H9 (cell line): ENCODE measurements at regions not wholly inside any gene's neighbourhood (a gene's known extent, or its start where the extent isn't known, plus 50 kb on each side); places are given as distances from the start of the nearest gene placed in this dataset.

ENCODE experiments used
- DNase-seq: peaks from one replicate; pipeline ENCODE4 v3.0.0-alpha.2; 2017
- H2AFZ ChIP-seq: one replicate; pipeline ENCODE4 v1.6.1; 2013; ENCODE audit warnings: mild to moderate bottlenecking, low read length, control low read depth, moderate library complexity
- H2AK5ac ChIP-seq: 2 replicates; pipeline ENCODE4 v1.6.1; 2013; ENCODE audit warnings: low read length, control low read depth, mixed read lengths; ENCODE audit not compliant: insufficient read length
- H2BK120ac ChIP-seq: one replicate; pipeline ENCODE4 v1.6.1; 2013; ENCODE audit warnings: low read depth, mild to moderate bottlenecking, low read length, control low read depth, inconsistent platforms; ENCODE audit not compliant: poor library complexity, severe bottlenecking
- H2BK12ac ChIP-seq: 2 replicates; pipeline ENCODE4 v1.6.1; 2013; ENCODE audit warnings: low read length, control low read depth, mixed read lengths, low read depth; ENCODE audit not compliant: insufficient read length
- H2BK15ac ChIP-seq: 2 replicates; pipeline ENCODE4 v1.6.1; 2013; ENCODE audit warnings: low read depth, low read length, control low read depth
- H2BK20ac ChIP-seq: one replicate; pipeline ENCODE4 v1.6.1; 2013; ENCODE audit warnings: low read depth, mild to moderate bottlenecking, low read length, control low read depth, inconsistent platforms; ENCODE audit not compliant: poor library complexity, severe bottlenecking
- H2BK5ac ChIP-seq: 2 replicates; pipeline ENCODE4 v1.6.1; 2013; ENCODE audit warnings: low read length, control low read depth, mixed read lengths; ENCODE audit not compliant: insufficient read length
- H3K14ac ChIP-seq: 2 replicates; pipeline ENCODE4 v1.6.1; 2013; ENCODE audit warnings: low read length, control low read depth; ENCODE audit not compliant: insufficient read depth
- H3K18ac ChIP-seq: 2 replicates; pipeline ENCODE4 v1.6.1; 2013; ENCODE audit warnings: low read depth, mild to moderate bottlenecking, mixed read lengths, low read length, control low read depth; ENCODE audit not compliant: insufficient read length
- H3K23ac ChIP-seq: 2 replicates; pipeline ENCODE4 v1.6.1; 2013; ENCODE audit warnings: low read length, control low read depth, mixed read lengths, low read depth; ENCODE audit not compliant: insufficient read length
- H3K23me2 ChIP-seq: 2 replicates; pipeline ENCODE4 v1.6.1; 2013; ENCODE audit warnings: low read depth, mild to moderate bottlenecking, mixed read lengths, low read length, control low read depth; ENCODE audit not compliant: insufficient read length, poor library complexity, severe bottlenecking
- H3K27ac ChIP-seq: 2 replicates; pipeline ENCODE4 v1.5.1; 2013; ENCODE audit warnings: low read length, control low read depth, mixed read lengths, low read depth; ENCODE audit not compliant: insufficient read length
- H3K27me3 ChIP-seq: 2 replicates; pipeline ENCODE4 v1.6.1; 2013; ENCODE audit warnings: low read length, control low read depth, inconsistent platforms; ENCODE audit not compliant: insufficient read depth
- H3K4ac ChIP-seq: 2 replicates; pipeline ENCODE4 v1.6.1; 2013; ENCODE audit warnings: low read depth, mild to moderate bottlenecking, control low read depth, inconsistent platforms, low read length, moderate library complexity
- H3K4me1 ChIP-seq: 2 replicates; pipeline ENCODE4 v1.6.1; 2013; ENCODE audit warnings: low read length, control low read depth, inconsistent platforms; ENCODE audit not compliant: insufficient read depth
- H3K4me2 ChIP-seq: 2 replicates; pipeline ENCODE4 v1.6.1; 2013; ENCODE audit warnings: low read length, control low read depth, mixed read lengths; ENCODE audit not compliant: insufficient read length, insufficient read depth
- H3K56ac ChIP-seq: 2 replicates; pipeline ENCODE4 v1.6.1; 2013; ENCODE audit warnings: low read depth, mild to moderate bottlenecking, mixed read lengths, low read length, control low read depth; ENCODE audit not compliant: insufficient read length
- H3K79me1 ChIP-seq: 2 replicates; pipeline ENCODE4 v1.6.1; 2013; ENCODE audit warnings: low read depth, mild to moderate bottlenecking, moderate library complexity, low read length, control low read depth, inconsistent platforms; ENCODE audit not compliant: insufficient read depth, poor library complexity, severe bottlenecking
- H3K79me2 ChIP-seq: 2 replicates; pipeline ENCODE4 v1.6.1; 2013; ENCODE audit warnings: low read length, control low read depth, inconsistent platforms; ENCODE audit not compliant: insufficient read depth
- H3K9ac ChIP-seq: 2 replicates; pipeline ENCODE4 v1.6.1; 2013; ENCODE audit warnings: low read length, control low read depth, mixed read lengths; ENCODE audit not compliant: insufficient read length; ENCODE audit errors: extremely low read depth
- H3K9me3 ChIP-seq: one replicate; pipeline ENCODE4 v1.6.1; 2013; ENCODE audit warnings: low read depth, low read length, inconsistent platforms; ENCODE audit not compliant: control insufficient read depth
- H3T11ph ChIP-seq: one replicate; pipeline ENCODE4 v1.6.1; 2013; ENCODE audit warnings: mild to moderate bottlenecking, low read length, control low read depth, inconsistent platforms
- H4K20me1 ChIP-seq: one replicate; pipeline ENCODE4 v1.6.1; 2013; ENCODE audit not compliant: control insufficient read depth, insufficient read length, insufficient read depth
- H4K5ac ChIP-seq: 2 replicates; pipeline ENCODE4 v1.6.1; 2013; ENCODE audit warnings: low read depth, mild to moderate bottlenecking, mixed read lengths, low read length, control low read depth; ENCODE audit not compliant: insufficient read length
- H4K8ac ChIP-seq: replicated peaks from 2 replicates; pipeline ENCODE4 v1.6.1; 2013; ENCODE audit warnings: low read length, control low read depth, mixed read lengths, low read depth; ENCODE audit not compliant: insufficient read length
- H4K91ac ChIP-seq: 2 replicates; pipeline ENCODE4 v1.6.1; 2013; ENCODE audit warnings: low read depth, mild to moderate bottlenecking, moderate library complexity, mixed read lengths, low read length, control low read depth; ENCODE audit not compliant: insufficient read length
- H3K27ac Mint-ChIP-seq, 3 experiments: 2 replicates in 2 of 3; 3 replicates in 1 of 3; pipeline ENCODE4 v1.8.0; 2020 to 2021; ENCODE audit warnings: mixed read lengths in 3 of 3, mild to moderate bottlenecking in 1 of 3, moderate library complexity in 1 of 3
- H3K27me3 Mint-ChIP-seq: 2 replicates; pipeline ENCODE4 v1.8.0; 2021; ENCODE audit warnings: low read depth, mild to moderate bottlenecking, moderate library complexity, mixed read lengths
- H3K36me3 Mint-ChIP-seq, 3 experiments: 2 replicates in 2 of 3; 3 replicates in 1 of 3; pipeline ENCODE4 v1.8.0; 2020 to 2021; ENCODE audit warnings: low read depth in 3 of 3, mixed read lengths in 3 of 3; ENCODE audit not compliant: insufficient read depth in 1 of 3
- H3K4me1 Mint-ChIP-seq, 2 experiments: 2 replicates each; pipeline ENCODE4 v1.8.0; 2020; ENCODE audit warnings: mixed read lengths in 2 of 2
- H3K4me3 Mint-ChIP-seq, 2 experiments: 2 replicates in 1 of 2; 3 replicates in 1 of 2; pipeline ENCODE4 v1.8.0; 2020 to 2021; ENCODE audit warnings: mild to moderate bottlenecking in 2 of 2, mixed read lengths in 2 of 2, moderate library complexity in 1 of 2
- H3K9me3 Mint-ChIP-seq, 2 experiments: 2 replicates in 1 of 2; 3 replicates in 1 of 2; pipeline ENCODE4 v1.8.0; 2020; ENCODE audit warnings: mild to moderate bottlenecking in 2 of 2, mixed read lengths in 2 of 2, moderate library complexity in 1 of 2
- WGBS: extraction: QIAGEN DNeasy Blood & Tissue Kit; methylation state at CpG from one replicate; pipeline ENCODE4 v1.1.7; 2013; ENCODE audit warnings: missing lambda C conversion rate, low lambda C conversion rate, mixed read lengths; ENCODE audit not compliant: insufficient read length; ENCODE audit errors: extremely low coverage; 5-methylcytosine and 5-hydroxymethylcytosine counted together
- TF ChIP-seq, protein P1 (sequence below): fragments of 200-600 bp; sonication (generic); conservative IDR thresholded peaks from 3 replicates; pipeline ENCODE4 v1.8.0; 2021; ENCODE audit warnings: antibody characterized with exemption, mild to moderate bottlenecking

DNA sequence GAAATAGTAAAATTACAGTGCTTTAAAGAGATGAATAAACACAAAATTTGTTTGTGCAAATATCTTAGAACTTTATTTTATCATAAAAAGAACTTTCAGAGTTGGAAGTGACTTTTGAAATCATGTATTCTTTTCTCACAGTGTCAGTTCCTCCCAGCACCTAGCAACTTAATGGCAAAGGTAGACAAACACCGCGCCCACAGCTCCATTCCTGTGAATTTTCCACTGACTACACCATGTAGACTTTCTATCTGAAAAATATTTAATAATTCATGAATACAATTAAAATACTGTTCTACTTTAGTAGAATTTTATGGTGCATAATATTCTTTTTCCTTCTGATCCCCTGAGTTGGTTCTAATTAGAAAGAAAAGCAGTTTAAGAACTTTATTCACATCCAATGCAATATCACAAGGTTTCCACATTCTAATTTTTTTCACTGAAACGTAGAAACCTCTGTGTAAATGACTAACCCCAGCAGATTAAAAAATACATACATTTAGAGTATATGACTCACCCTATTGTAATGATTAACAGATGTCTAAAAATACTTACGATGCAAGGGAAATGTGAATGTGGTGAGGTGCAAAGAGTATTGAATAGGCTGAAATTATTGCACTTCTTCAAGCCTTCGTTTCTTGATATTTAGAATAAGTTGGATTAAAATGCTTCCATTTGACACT, 218.2 kb upstream of the CCDC179 start:
- Histone ChIP-seq H3T11ph (no peak overlapping the region), H3K27me3 (no peaks in the 10 kb centered on the region), H3K79me2 (no peaks in the 10 kb centered on the region), H2BK5ac (no peak overlapping the region), H3K79me1 (no peaks in the 10 kb centered on the region), H3K14ac (no peak overlapping the region), H3K27ac (no peak overlapping the region), H3K4ac (no peak overlapping the region), H3K23me2 (no peaks in the 10 kb centered on the region), H3K4me1 (no peaks in the 10 kb centered on the region), H2BK15ac (no peak overlapping the region), H3K23ac (no peak overlapping the region), H4K20me1 (no peaks in the 10 kb centered on the region), H2BK20ac (no peak overlapping the region), H4K91ac (no peak overlapping the region), H3K9ac (no peak overlapping the region), H2AK5ac (no peak overlapping the region), H3K4me2 (no peak overlapping the region), H2BK12ac (no peak overlapping the region), H4K5ac (no peak overlapping the region), H3K56ac (no peak overlapping the region), H4K8ac (no peak overlapping the region), H2BK120ac (no peak overlapping the region), H2AFZ (no peak overlapping the region), H3K9me3 (no peaks in the 10 kb centered on the region), H3K18ac (no peak overlapping the region)
- no peaks in the 10 kb centered on the region for H3K27me3 Mint-ChIP-seq
- H3K27ac Mint-ChIP-seq: no peak overlapping the region
- TF ChIP-seq, protein P1, sequence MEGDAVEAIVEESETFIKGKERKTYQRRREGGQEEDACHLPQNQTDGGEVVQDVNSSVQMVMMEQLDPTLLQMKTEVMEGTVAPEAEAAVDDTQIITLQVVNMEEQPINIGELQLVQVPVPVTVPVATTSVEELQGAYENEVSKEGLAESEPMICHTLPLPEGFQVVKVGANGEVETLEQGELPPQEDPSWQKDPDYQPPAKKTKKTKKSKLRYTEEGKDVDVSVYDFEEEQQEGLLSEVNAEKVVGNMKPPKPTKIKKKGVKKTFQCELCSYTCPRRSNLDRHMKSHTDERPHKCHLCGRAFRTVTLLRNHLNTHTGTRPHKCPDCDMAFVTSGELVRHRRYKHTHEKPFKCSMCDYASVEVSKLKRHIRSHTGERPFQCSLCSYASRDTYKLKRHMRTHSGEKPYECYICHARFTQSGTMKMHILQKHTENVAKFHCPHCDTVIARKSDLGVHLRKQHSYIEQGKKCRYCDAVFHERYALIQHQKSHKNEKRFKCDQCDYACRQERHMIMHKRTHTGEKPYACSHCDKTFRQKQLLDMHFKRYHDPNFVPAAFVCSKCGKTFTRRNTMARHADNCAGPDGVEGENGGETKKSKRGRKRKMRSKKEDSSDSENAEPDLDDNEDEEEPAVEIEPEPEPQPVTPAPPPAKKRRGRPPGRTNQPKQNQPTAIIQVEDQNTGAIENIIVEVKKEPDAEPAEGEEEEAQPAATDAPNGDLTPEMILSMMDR: no peak
- DNase-seq: no peak
- H3K4me3 Mint-ChIP-seq: no peak overlapping the region
- no peaks in the 10 kb centered on the region for H3K4me1 Mint-ChIP-seq
- H3K36me3 Mint-ChIP-seq: no peaks in the 10 kb centered on the region
- no CpG with 5 or more reads among the region's 5 CpGs for WGBS
- no peaks in the 10 kb centered on the region for H3K9me3 Mint-ChIP-seq
